ENCODE measurements at regions not wholly inside any gene's neighbourhood (a gene's known extent, or its start where the extent isn't known, plus 50 kb on each side); places are given as distances from the start of the nearest gene placed in this dataset.

DNA sequence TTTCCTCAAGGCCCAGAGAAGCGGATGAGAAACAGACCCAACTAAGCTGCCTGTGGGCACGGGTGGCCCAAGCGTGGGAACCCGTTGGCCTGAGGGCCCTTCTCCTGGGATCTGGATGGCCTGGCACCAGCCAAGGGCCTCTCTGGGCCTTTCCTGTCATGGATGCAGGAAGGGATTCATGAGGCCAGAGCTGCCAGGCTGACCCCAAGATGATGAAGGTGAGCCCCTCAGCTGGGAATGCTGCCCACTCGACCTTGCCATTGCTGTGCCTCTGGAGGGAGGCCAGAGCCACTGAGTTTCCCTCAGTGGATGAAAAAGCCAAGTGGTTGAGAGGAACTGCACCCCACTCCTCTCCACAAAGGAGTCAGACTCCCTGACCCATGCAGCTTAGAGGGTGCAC lies 171.2 kb downstream of the VEGFA start:
- TF ChIP-seq, protein P1, sequence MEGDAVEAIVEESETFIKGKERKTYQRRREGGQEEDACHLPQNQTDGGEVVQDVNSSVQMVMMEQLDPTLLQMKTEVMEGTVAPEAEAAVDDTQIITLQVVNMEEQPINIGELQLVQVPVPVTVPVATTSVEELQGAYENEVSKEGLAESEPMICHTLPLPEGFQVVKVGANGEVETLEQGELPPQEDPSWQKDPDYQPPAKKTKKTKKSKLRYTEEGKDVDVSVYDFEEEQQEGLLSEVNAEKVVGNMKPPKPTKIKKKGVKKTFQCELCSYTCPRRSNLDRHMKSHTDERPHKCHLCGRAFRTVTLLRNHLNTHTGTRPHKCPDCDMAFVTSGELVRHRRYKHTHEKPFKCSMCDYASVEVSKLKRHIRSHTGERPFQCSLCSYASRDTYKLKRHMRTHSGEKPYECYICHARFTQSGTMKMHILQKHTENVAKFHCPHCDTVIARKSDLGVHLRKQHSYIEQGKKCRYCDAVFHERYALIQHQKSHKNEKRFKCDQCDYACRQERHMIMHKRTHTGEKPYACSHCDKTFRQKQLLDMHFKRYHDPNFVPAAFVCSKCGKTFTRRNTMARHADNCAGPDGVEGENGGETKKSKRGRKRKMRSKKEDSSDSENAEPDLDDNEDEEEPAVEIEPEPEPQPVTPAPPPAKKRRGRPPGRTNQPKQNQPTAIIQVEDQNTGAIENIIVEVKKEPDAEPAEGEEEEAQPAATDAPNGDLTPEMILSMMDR (IDR thresholded peaks at IDR 0.05; ENCODE audit: insufficient read depth, low read length), result no peak
- no peak for TF ChIP-seq POLR2AphosphoS5 (IDR thresholded peaks at IDR 0.05; ENCODE audit: low read depth)
